ENCODE measurements at regions not wholly inside any gene's neighbourhood (a gene's known extent, or its start where the extent isn't known, plus 50 kb on each side); places are given as distances from the start of the nearest gene placed in this dataset.

DNA sequence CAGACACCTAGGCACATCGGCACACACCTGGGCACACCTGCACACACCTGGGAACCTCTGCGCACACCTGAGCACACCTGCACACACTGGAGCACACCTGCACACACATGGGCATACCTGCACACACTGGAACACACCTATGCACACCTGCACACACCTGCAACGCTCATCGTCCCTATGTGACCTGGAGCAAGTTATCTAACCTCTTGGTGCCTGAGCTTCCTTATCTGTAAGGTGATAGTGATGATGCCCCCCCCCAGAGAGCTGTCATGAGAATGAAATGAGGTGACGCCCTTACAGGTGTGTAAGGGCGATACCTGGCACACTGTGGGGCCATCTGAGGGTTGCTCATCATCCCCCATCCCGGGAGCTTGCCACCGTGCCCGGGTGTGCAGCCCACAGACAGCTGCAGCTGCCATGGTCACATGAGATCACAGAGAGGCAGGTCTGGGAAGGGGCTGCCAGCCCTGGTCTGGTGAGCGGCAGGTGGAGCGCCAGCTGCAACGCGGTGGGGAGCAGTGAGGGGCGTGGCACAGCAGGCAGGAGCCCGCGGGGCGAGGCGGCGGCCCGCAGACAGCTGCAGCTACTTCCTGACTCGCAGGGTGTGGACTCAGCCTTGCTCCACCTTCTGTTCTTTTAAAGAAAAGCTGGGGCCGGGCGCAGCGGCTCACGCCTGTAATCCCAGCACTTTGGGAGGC is 59.9 kb upstream of the FBRSL1 start:
- TF ChIP-seq, protein P1, sequence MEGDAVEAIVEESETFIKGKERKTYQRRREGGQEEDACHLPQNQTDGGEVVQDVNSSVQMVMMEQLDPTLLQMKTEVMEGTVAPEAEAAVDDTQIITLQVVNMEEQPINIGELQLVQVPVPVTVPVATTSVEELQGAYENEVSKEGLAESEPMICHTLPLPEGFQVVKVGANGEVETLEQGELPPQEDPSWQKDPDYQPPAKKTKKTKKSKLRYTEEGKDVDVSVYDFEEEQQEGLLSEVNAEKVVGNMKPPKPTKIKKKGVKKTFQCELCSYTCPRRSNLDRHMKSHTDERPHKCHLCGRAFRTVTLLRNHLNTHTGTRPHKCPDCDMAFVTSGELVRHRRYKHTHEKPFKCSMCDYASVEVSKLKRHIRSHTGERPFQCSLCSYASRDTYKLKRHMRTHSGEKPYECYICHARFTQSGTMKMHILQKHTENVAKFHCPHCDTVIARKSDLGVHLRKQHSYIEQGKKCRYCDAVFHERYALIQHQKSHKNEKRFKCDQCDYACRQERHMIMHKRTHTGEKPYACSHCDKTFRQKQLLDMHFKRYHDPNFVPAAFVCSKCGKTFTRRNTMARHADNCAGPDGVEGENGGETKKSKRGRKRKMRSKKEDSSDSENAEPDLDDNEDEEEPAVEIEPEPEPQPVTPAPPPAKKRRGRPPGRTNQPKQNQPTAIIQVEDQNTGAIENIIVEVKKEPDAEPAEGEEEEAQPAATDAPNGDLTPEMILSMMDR (IDR thresholded peaks at IDR 0.05) = no peak
- no peak for TF ChIP-seq EZH2phosphoT487 (IDR thresholded peaks at IDR 0.05)
